ENCODE measurements at regions not wholly inside any gene's neighbourhood (a gene's known extent, or its start where the extent isn't known, plus 50 kb on each side); places are given as distances from the start of the nearest gene placed in this dataset.

GRCh38 chr5:124841829-124842712 lies 95.6 kb upstream of the ZNF608 start:
- TF ChIP-seq POLR2AphosphoS5 (IDR thresholded peaks at IDR 0.05; ENCODE audit: low read length): no peak
- no peak for TF ChIP-seq DPF2 (IDR thresholded peaks at IDR 0.05)
- no peak for TF ChIP-seq CTCF (IDR thresholded peaks at IDR 0.05 in 2 of 3, conservative IDR thresholded peaks at IDR 0.05 in 1 of 3; ENCODE audit: control insufficient read depth in 2 of 3, extremely low read depth in 1 of 3, insufficient read depth in 1 of 3, low read depth in 3 of 3, low read length in 3 of 3)
- TF ChIP-seq CHD1 (IDR thresholded peaks at IDR 0.05; ENCODE audit: low read depth, low read length): no peak
- TF ChIP-seq SP1 (IDR thresholded peaks at IDR 0.05; ENCODE audit: low read depth, low read length): no peak
- no peak for TF ChIP-seq BACH1 (IDR thresholded peaks at IDR 0.05; ENCODE audit: borderline replicate concordance)
- no peak for TF ChIP-seq ATF3 (IDR thresholded peaks at IDR 0.05; ENCODE audit: borderline replicate concordance, extremely low read depth, low read depth, low read length)
- no peak for TF ChIP-seq MAX (IDR thresholded peaks at IDR 0.05; ENCODE audit: low read depth, low read length)
- no peak for TF ChIP-seq ATF7 (IDR thresholded peaks at IDR 0.05; ENCODE audit: low read depth)
- no peak for TF ChIP-seq BCLAF1 (IDR thresholded peaks at IDR 0.05)
- TF ChIP-seq NR2C2 (IDR thresholded peaks at IDR 0.05; ENCODE audit: borderline replicate concordance, control insufficient read depth, insufficient read length, low read depth): no peak
- no peak for TF ChIP-seq FOS (IDR thresholded peaks at IDR 0.05; ENCODE audit: borderline replicate concordance, extremely low read depth, insufficient read length)
- no peak for TF ChIP-seq GABPA (IDR thresholded peaks at IDR 0.05; ENCODE audit: low read depth)
- TF ChIP-seq TCF7 (IDR thresholded peaks at IDR 0.05; ENCODE audit: borderline replicate concordance): no peak

Data from GM12878 (cell line).